ENCODE measurements at regions not wholly inside any gene's neighbourhood (a gene's known extent, or its start where the extent isn't known, plus 50 kb on each side); places are given as distances from the start of the nearest gene placed in this dataset.

GRCh38 chr20:22354647-22355046 is 229.7 kb downstream of the FOXA2 start:
- TF ChIP-seq, protein P1, sequence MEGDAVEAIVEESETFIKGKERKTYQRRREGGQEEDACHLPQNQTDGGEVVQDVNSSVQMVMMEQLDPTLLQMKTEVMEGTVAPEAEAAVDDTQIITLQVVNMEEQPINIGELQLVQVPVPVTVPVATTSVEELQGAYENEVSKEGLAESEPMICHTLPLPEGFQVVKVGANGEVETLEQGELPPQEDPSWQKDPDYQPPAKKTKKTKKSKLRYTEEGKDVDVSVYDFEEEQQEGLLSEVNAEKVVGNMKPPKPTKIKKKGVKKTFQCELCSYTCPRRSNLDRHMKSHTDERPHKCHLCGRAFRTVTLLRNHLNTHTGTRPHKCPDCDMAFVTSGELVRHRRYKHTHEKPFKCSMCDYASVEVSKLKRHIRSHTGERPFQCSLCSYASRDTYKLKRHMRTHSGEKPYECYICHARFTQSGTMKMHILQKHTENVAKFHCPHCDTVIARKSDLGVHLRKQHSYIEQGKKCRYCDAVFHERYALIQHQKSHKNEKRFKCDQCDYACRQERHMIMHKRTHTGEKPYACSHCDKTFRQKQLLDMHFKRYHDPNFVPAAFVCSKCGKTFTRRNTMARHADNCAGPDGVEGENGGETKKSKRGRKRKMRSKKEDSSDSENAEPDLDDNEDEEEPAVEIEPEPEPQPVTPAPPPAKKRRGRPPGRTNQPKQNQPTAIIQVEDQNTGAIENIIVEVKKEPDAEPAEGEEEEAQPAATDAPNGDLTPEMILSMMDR (IDR thresholded peaks at IDR 0.05; ENCODE audit: low read depth, low read length, missing input control): no peak
- TF ChIP-seq RAD21 (IDR thresholded peaks at IDR 0.05) (no peak), HNF4A (conservative IDR thresholded peaks at IDR 0.05) (no peak), FOXA1 (IDR thresholded peaks at IDR 0.05) (no peak), JUND (IDR thresholded peaks at IDR 0.05) (no peak), GABPA (IDR thresholded peaks at IDR 0.05 in 1 of 2, conservative IDR thresholded peaks at IDR 0.05 in 1 of 2) (no peak)

Data from liver (tissue), 3 donors.